GM19238 (cell line): ENCODE measurements at regions not wholly inside any gene's neighbourhood (a gene's known extent, or its start where the extent isn't known, plus 50 kb on each side); places are given as distances from the start of the nearest gene placed in this dataset.
"Not testable (repeated sequence)": the region's sequence is repeated elsewhere in the genome, so short reads cannot be mapped to it uniquely, and the experiment has no call there.

Source experiments
- DNase-seq: peaks from one replicate; pipeline ENCODE4 v3.0.0; 2011; ENCODE audit warnings: low spot score; ENCODE audit not compliant: insufficient read length

DNA sequence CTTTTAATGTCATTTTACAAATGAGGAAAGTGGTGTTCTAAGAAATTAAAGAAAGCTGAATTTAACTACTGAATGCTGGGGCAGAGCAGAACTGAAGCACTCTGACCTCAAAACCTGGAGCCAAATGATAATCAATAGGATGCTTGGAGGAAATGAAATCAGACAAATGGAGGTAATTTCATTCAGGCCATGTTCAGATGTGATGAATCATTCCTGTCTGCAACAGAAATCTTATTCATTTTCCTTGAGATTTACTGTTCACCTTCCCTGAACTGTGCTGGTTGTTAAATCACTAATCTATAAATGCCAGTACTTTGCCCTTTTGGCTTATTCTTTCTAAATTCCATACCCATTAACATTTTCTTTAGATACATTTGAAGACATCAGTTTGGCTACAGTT is 85.6 kb upstream of the SNX7 start:
- DNase-seq = no peak

- DNase-seq = no peak
These were observed 95.6 kb upstream of the SNX7 start for GRCh38 chr1:98565951-98566350.

GRCh38 chr1:98559291-98559690 is 102.2 kb upstream of the SNX7 start:
- no peak for DNase-seq

DNA sequence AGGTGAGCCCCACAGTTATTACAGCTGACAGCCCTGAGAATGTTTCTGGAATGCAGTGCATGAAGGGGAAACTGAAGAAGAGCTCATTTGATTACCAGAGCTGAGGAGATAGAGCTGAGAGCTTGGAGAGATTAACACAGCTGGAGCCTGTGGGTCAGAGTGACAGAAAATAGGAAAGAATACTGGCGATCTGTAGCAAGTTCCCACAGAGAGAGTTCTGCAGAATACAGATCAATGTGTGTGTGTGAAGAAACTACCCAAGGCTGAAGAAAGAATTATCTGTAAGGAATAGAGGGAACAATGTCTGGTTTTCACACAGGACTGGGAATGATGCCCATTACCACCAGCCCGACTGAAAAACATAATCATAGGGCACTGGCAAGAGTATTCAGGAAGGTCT is 103.6 kb upstream of the SNX7 start:
- no peak for DNase-seq

DNA sequence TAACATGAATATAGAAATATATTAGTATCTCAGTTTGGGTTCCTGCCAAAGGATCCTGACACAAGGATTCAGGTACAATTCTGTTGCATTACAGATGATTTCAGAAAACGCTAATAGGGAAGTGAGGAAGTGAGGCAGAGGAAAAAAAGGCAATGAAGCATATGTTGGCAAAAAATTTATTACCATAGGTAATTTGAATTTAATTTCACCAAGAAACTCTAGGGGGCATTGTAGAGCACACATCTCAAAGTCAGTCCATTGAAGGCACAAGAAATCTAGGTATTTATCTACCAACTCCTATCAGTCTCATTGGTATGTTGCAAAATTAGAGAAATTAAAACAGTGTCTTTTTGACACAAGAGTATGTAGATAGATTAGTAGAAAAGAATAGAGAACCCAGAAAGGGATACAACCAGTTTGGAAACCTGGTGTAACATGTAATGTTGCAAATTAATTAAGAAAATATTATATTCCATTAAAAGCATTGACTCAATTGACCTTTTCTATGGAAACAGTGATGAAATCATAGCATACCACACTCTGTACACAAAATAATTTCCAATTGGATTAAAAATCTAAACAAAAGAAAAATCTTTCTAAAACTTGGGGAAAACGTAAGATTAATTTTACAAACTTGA is 104.9 kb upstream of the SNX7 start:
- DNase-seq = no peak

- no peak for DNase-seq
These were observed 105.7 kb upstream of the SNX7 start for GRCh38 chr1:98555814-98556213.

DNA sequence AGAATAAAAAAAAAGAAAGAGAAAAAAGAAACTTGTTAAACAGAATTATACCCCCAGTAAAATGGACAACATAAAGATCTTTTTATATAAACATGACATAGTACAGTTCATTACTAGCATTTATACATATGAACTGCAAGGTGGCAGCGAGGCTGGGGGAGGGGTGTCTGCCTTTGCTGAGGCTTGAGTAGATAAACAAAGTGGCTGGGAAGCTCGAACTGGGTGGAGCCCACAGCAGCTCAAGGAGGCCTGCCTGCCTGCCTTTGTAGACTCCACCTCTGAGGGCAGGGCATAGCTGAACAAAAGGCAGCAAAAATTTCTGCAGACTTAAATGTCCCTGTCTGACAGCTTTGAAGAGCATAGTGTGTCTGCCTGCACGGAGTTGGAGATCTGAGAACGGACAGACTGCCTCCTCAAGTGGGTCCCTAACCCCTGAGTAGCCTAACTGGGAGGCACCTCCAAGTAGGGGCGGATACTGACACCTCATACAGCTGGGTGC is 108.9 kb upstream of the SNX7 start:
- DNase-seq = not testable (repeated sequence)

DNA sequence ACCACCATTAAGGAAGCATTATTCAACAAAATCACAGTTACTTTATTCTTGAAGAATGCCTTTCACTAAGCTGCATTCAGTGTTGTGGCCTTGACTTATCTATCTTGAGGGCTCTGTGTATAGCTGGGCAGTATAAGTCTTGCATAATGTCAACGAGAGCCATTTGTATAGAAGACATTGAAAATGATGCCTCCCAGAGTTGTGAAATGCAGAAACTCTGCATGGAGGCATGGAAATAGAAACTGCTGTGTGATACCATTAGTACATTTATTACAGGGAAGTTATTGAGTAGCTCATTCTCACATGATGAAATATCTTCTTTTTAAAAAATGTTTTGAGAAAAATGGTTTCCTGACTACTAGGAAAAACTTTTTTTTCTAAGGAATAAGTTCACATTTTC is 111.4 kb upstream of the SNX7 start:
- no peak for DNase-seq

GRCh38 chr1:98546319-98546718 is 115.2 kb upstream of the SNX7 start:
- no peak for DNase-seq

DNA sequence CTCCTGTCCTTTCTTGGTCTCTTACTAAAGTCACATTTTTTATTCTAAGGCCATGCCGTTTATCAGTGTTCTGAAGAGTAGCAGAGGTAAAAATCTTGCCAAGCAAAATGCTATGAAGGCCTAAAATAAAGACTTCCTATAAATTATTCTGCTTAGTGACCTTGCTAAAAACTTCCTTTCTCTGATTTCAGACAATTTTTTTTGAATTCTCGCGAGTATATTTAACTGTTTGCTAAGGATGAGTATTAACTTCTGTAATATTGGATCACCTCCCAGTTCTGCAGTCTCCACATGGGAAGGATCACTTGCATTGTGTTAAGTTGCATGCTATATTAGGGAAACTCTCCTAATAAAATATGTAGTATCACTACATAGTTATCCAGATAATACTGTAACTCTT is 123.4 kb upstream of the SNX7 start:
- no peak for DNase-seq

- DNase-seq = no peak
These were observed 138.3 kb upstream of the SNX7 start for GRCh38 chr1:98523256-98523655.

DNA sequence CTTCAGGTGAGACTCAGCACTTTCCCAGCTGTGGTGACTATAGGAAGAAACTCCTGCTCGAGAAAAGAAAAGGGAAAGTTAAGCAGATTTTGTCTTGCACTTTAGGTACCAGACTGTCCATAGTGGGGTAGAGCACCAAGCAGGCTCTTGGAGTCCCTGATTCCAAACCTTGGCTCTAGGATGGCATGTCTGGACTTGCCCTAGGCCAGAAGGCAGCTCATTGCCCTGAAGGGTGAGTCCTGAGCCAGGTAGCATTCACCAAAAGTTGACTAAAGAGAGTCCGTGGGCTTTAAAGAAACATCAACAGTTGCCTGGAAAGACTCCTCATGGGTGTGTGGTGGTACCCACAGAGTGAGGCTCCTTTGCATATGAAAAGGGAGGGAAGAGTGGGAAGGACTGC is 145.2 kb upstream of the SNX7 start:
- DNase-seq = no peak

- no peak for DNase-seq
These were observed 145.8 kb upstream of the SNX7 start for GRCh38 chr1:98515744-98516143.

- not testable (repeated sequence) for DNase-seq
These were observed 149.3 kb upstream of the SNX7 start for GRCh38 chr1:98512216-98512615.

GRCh38 chr1:98503771-98504170 is 157.8 kb upstream of the SNX7 start:
- no peak for DNase-seq

- no peak for DNase-seq
These were observed 158.6 kb upstream of the SNX7 start for GRCh38 chr1:98502937-98503336.

GRCh38 chr1:98500324-98500723 is 161.2 kb upstream of the SNX7 start:
- no peak for DNase-seq

DNA sequence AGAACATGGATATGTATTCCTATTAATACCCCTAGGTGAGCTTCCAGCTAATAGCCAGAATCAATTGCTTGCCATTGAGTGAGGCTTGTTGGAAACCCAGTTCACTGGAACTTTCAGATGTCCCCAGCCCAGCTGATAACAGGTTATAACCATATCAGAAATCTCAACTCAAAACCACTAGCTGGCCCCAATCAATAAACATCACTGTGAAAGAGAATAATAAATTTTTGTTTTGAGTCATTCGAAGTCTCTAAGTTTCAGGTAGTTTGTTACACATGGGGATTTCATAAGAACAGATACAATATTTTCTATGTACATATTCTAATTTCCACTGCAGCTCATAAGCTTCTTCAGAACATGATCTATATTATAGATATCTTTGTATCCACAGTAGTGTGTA is 162.9 kb upstream of the SNX7 start:
- DNase-seq = no peak

DNA sequence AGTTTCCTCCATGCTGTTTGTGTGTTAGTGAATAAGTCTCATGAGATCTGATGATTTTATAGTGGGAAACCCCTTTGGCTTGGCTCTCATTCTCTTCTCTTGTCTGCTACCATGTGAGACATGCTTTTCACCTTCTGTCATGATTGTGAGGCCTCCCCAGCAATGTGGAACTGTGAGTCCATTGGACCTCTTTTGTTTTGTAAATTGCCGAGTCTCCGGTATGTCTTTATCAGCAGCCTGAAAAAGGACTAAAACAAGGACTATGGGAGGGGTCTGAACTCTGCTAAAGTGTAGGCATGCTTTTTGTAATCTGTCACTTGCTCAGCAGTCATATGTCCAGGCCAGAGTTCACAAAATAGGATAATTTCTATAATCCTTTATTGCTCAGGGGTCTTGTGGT is 164.0 kb upstream of the SNX7 start:
- no peak for DNase-seq

GRCh38 chr1:98496256-98496995 is 165.1 kb upstream of the SNX7 start:
- DNase-seq = no peak

DNA sequence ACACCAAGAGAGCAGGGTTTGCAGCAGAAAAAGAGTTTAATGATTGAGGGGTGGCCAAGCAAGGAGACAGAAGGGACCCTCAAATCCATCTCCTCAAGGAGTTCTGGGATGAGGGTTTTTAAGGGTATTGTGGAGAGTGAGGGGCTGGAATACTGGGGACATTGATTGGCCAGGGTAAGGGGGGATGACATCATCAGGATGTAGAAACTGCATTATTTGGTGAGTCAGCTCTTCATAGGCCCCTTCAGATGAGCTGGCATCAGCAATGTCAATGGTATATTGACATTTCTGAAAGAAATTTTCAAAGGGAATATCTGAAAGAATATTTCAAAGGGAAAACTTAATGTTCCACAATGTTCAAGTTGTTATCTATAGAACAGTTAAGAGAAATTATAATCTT is 168.1 kb upstream of the SNX7 start:
- no peak for DNase-seq

DNA sequence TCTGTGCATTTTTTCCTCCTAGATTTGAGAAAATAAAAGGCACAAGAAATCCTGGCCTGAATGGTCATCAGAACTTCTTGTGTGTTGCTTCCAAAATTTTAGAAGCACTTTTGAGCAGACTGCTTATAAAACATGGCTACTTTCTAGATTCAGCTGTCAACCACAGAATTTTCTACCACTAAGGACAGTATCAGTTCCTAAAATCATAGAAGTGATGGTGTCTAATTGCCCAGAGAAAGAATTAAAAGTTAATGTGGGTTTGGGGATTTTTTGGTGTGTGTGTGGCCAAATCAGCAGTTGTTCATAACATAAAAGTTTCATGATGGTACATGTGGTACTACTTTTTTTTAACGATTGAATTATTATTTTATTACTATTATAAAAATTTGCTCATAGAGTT is 171.4 kb upstream of the SNX7 start:
- no peak for DNase-seq

DNA sequence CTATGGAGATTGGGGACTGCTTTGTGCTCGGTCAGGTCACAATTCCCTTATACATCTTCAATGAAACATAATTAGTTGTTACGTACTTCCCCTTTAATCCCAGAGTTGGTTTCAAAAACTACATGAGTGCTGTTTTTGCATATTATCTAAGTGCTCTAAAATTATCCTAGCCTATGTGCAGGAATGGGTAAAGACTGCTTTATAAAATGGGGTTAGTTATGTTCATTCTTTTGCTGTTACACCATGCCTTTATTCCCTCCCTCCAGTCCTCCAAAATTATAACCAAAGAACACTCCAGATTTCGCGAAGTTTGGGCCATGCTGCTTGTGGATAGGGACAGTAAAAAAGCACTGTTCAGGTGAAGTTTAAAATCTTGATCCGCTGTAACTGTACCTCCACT is 173.9 kb upstream of the SNX7 start:
- DNase-seq = no peak
